Progenitor cell of endocrine pancreas (in vitro differentiated cells): ENCODE measurements at regions not wholly inside any gene's neighbourhood (a gene's known extent, or its start where the extent isn't known, plus 50 kb on each side); places are given as distances from the start of the nearest gene placed in this dataset.

Experiments
- DNase-seq: peaks from one replicate; pipeline ENCODE4 v3.0.0; 2021; ENCODE audit warnings: low spot score; ENCODE audit not compliant: unreplicated experiment
- H3K27ac Mint-ChIP-seq: 2 replicates; pipeline ENCODE4 v1.8.0; 2021; ENCODE audit warnings: mild to moderate bottlenecking, moderate library complexity, mixed read lengths
- H3K27me3 Mint-ChIP-seq: 2 replicates; pipeline ENCODE4 v1.8.0; 2021; ENCODE audit warnings: mixed read lengths
- H3K36me3 Mint-ChIP-seq: 2 replicates; pipeline ENCODE4 v1.8.0; 2022; ENCODE audit warnings: mixed read lengths; ENCODE audit not compliant: insufficient read depth
- H3K4me1 Mint-ChIP-seq: 2 replicates; pipeline ENCODE4 v1.8.0; 2021; ENCODE audit warnings: low read depth, mixed read lengths
- H3K4me3 Mint-ChIP-seq: 2 replicates; pipeline ENCODE4 v1.8.0; 2021; ENCODE audit warnings: low read depth, mild to moderate bottlenecking, moderate library complexity, mixed read lengths
- H3K9me3 Mint-ChIP-seq: 2 replicates; pipeline ENCODE4 v1.8.0; 2021; ENCODE audit warnings: low read depth, mixed read lengths
- TF ChIP-seq, protein P1 (sequence below): fragments of 200-600 bp; sonication (generic); IDR thresholded peaks from one replicate; pipeline ENCODE4 v1.5.0; 2021; ENCODE audit warnings: antibody characterized with exemption, mild to moderate bottlenecking; ENCODE audit not compliant: unreplicated experiment

DNA sequence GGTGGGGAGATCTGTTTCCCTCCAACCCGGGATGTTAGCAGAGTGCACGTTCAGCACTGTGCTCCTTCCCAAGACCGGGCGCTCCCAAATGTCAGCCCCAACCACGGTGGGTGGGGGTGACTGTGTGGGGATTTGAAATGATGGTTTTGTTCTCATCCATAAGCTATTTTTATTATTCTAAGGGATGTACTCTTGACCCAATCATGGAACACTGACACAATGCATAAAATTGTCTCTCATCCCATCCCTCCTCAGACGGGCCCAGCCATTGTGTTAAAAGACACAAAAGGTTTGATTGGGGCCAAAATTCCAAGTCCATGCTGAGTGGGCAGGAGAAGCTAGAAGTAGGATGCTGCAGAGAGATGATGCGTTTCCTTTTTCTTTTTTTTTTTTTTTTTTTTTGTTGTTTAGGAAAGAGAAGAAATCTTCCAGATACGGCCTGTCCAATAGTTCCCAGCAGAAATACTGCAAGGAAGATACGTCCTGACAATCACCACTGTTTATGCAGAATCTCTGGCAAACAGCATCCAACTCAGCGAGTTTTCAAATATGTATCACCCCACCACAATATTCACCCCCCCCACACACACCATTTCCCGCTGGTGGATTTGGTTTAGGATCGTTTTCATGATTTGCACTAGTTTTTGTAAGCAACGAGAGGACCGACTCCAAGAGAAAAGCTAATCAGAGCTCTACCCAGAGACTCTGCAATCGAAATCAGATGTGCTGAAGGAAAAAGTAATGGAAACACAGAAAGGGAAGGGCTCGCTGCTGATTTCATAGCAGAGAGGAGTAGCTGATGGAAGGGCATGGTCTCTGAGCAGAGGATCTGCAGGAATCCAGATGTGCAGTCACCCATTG, 163.5 kb upstream of the DYNLRB2 start:
- Mint-ChIP-seq H3K4me3 (no peak overlapping the region), H3K27ac (no peak overlapping the region), H3K36me3 (peaks cover 1% of the 10 kb centered on the region), H3K27me3 (peaks cover 9% of the 10 kb centered on the region), H3K4me1 (no peaks in the 10 kb centered on the region), H3K9me3 (peaks cover 5% of the 10 kb centered on the region)
- TF ChIP-seq, protein P1, sequence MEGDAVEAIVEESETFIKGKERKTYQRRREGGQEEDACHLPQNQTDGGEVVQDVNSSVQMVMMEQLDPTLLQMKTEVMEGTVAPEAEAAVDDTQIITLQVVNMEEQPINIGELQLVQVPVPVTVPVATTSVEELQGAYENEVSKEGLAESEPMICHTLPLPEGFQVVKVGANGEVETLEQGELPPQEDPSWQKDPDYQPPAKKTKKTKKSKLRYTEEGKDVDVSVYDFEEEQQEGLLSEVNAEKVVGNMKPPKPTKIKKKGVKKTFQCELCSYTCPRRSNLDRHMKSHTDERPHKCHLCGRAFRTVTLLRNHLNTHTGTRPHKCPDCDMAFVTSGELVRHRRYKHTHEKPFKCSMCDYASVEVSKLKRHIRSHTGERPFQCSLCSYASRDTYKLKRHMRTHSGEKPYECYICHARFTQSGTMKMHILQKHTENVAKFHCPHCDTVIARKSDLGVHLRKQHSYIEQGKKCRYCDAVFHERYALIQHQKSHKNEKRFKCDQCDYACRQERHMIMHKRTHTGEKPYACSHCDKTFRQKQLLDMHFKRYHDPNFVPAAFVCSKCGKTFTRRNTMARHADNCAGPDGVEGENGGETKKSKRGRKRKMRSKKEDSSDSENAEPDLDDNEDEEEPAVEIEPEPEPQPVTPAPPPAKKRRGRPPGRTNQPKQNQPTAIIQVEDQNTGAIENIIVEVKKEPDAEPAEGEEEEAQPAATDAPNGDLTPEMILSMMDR: no peak
- DNase-seq: no peak

GRCh38 chr16:80375973-80376372, 164.8 kb upstream of the DYNLRB2 start:
- no peak overlapping the region for H3K4me3 Mint-ChIP-seq
- TF ChIP-seq, protein P1: no peak
- DNase-seq: no peak
- H3K36me3 Mint-ChIP-seq: peaks cover 1% of the 10 kb centered on the region
- H3K27ac Mint-ChIP-seq: no peak overlapping the region
- no peaks in the 10 kb centered on the region for H3K4me1 Mint-ChIP-seq
- peaks cover 7% of the 10 kb centered on the region for H3K27me3 Mint-ChIP-seq
- H3K9me3 Mint-ChIP-seq: peaks cover 5% of the 10 kb centered on the region

GRCh38 chr16:80375513-80375912, 165.3 kb upstream of the DYNLRB2 start:
- Mint-ChIP-seq H3K27ac (no peak overlapping the region), H3K27me3 (peaks cover 6% of the 10 kb centered on the region), H3K4me1 (no peaks in the 10 kb centered on the region), H3K36me3 (peaks cover 1% of the 10 kb centered on the region), H3K4me3 (no peak overlapping the region), H3K9me3 (peaks cover 5% of the 10 kb centered on the region)
- TF ChIP-seq, protein P1: no peak
- DNase-seq: no peak

DNA sequence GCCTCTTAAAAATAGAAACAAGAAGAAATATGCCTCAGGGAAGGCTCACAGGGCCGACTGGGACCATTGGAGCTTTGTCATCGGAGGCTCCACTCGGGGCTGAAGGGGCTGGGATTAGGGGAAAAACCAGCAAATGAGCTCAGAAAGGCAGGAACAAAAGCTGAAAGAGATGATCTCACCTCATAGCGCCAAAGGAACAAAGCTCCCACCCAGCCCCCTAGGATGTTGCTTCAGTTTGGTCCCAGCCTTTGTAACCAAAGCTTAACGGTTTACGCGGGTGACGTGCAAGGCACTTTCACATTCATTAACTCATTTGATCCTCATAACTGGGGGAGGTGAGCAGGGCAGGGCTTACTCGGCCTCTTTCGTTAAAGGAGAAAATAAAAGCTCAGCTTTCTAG, 168.5 kb upstream of the DYNLRB2 start:
- DNase-seq: no peak
- Mint-ChIP-seq H3K9me3 (peaks cover 5% of the 10 kb centered on the region), H3K27ac (no peak overlapping the region), H3K4me3 (no peak overlapping the region), H3K27me3 (no peaks in the 10 kb centered on the region), H3K4me1 (peaks cover 1% of the 10 kb centered on the region), H3K36me3 (peaks cover 1% of the 10 kb centered on the region)
- TF ChIP-seq, protein P1: no peak

DNA sequence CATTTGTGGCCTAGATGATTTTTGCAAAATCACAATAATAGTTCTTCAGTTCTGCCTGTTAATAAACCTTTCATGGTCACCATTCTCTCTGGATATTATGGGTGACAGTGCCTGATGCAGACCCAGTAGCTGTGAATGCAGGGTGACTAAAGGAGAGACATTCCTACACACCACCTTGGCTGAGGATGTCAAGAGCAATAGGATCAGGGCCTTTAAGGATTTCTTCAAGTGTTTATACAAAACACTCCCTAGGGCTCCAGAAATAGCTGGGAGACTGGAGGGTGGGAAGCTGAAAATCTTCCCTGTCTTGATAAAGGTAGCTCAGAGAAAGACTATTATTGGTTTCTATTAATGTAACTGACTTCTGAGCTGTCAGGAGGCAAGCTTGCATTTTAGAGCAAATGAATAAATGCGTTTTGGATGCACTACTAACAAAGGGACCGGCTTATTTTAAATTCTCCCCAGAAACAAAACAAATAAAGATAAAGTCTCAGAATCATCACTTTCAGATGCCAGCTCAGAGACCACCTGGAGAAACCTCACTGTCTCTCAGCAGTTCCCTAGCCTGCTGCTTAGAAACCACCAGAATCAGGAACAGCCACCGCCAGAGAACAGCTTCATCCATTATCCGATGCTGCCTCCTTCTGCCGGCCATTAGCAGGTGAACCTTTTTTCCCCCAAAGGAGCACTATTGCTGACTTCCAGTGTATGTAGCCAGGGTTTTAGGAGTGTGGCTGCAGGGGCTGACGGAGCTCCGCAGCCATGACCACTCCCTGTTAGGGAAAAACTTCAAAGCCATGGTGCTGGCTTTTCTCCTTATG, 171.4 kb upstream of the DYNLRB2 start:
- Mint-ChIP-seq H3K9me3 (peaks cover 5% of the 10 kb centered on the region), H3K27me3 (no peaks in the 10 kb centered on the region), H3K36me3 (peaks cover 1% of the 10 kb centered on the region), H3K4me3 (no peak overlapping the region), H3K4me1 (peaks cover 3% of the 10 kb centered on the region), H3K27ac (no peak overlapping the region)
- TF ChIP-seq, protein P1: peak; percentile 67
- DNase-seq: peak; percentile 15
